HS-27A (cell line): ENCODE measurements at regions not wholly inside any gene's neighbourhood (a gene's known extent, or its start where the extent isn't known, plus 50 kb on each side); places are given as distances from the start of the nearest gene placed in this dataset.
"Not testable (repeated sequence)": the region's sequence is repeated elsewhere in the genome, so short reads cannot be mapped to it uniquely, and the experiment has no call there.

Experiments used
- DNase-seq: peaks from one replicate; pipeline ENCODE4 v3.0.0-alpha.2; 2012; ENCODE audit warnings: low read depth, missing footprints

DNA sequence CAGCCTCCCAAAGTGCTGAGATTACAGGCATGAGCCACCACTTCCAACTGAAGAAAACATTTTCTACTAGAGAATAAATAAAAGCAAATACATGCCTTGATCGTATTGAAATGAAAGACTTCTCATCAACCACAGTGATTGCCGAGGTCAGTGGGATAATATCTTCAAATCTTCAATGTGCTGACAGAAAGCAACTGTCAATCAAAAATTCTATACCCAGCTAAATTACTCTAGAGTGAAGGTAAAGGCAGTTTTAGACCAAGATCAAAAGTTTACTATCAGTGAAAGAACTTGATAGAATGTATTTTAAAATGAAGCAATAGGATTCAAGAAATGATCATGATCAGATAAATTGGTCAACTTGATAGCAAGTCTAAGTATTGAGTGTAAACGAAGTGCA, 130.6 kb downstream of the BRD1 start:
- DNase-seq, result no peak

DNA sequence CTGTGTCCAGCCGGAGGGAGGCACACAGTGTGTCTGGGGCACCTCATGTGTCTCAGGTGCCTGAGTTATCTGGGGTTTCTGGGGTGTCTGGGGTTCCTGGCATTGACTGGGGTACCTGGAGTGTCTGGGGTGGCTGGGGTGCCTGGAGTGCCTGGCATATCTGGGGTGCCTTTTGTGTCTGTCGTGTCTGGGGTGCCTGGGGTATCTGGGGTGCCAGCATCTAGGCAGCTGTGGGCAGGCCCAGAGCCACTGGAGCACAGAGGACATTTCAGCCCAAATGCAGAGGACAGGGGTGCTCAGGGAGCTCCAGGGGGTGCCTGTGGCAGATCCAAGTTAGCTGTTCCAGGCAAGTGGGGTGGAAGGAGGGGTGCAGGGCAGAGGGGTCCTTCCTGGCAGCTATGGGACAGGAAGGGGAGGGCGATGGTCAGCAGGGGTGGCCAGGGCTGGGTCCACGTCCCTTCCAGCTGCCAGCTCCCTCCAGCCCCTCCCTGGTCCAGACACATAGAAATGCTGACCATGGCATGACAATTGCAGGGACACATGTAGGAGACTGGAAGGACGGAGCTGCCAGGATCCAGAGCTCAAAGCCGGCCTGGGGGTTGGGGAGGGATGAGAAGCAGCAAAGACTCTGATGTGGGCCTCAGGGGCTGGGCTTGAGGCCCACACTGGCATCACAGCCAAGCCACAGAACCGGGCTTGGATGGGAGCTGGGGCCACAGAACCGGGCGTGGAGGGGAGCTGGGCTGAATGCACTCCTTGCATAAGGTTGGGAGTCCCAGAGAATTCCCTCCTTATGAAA, 133.0 kb downstream of the BRD1 start:
- DNase-seq, result no peak

DNA sequence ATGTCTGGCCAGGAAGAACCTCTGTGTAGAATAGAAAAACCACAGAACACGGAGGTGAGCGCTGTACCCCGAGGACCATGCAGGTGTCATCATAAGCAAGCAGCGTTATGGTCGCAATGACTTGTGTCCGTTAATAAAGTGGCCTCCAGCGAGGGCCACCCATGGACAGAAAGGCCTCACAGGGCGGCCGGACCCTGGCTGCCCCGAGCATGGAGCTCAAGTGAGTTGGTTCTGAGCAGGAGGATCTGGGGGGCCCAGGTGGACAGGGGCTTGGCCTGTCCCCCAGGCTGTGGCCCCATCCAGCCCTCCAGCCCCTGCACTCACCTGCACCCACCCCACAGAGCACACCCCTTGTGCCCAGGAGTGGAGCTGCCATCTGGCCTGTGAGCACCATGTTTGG, 133.8 kb downstream of the BRD1 start:
- DNase-seq, result no peak

DNA sequence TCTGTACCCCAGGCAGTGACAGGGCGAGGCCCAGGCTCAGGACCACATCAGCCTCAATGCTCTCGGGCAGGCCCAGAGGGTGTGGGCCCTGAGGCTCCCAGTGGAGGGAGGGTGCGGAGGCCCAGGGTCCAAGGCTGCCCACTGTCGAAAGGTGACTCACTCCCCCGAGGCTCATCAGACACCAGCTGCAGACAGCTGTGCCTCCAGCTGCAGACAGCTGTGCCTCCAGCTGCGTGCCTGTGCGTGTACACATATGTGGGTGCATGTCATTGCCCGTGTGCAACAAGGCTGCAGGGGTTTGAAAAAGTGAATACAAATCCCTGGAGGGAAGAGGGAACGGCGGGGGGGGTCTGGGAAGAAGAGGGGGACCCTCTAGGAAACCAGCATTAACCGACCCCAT, 134.3 kb downstream of the BRD1 start:
- DNase-seq, result no peak

DNA sequence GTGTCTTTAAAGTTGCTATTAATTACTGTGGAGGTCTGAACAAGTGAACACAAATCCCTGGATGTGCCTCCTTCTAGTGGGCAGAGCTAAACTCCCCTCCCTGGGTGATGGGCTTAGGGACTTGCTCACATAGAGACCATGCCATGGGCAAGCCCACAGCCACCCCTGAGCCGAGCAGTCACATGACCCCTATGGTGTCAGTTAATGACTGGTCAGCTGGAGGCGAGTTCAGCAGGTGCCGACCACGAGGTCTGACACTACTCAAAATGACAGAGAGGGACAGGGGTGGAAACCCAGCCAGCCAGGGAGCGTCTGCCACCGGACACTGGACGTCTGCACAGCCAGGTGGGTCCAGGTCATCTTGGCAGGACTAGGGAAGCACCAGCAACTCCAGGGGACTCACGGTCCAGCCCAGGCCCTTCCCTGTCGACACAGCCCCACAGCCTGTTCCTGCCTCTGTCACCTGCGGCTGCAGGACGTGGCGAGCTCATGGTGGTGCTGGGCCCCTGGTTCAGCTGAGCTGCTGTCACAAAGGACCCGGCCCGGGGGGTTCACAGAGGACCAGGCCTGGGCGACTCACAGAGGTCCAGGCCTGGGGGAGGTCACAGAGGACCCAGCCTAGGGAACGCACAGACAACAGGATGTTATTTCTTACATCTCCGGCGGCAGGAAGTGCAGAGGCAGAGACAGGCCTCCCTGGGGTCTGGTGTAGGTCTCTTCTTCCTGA, 135.0 kb downstream of the BRD1 start:
- no peak for DNase-seq

DNA sequence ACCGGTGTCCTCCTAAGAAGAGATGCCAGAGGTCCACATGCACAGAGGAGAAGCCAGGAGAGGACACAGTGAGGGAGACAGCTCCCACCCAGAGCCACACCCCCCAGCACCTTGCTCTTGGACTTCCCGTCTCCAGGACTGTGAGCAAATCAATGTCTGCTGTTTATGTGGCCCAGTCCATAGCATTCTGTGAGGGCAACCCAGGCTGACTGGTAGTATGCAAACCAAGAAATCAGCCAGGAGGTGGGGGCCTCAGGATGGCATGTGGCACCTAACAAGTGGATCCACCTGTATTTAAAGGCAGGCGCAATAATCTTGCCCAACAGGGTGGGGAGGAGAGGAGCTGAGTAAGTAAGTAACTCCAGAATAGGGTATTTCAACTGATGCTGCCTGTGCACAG, 136.4 kb downstream of the BRD1 start:
- no peak for DNase-seq

DNA sequence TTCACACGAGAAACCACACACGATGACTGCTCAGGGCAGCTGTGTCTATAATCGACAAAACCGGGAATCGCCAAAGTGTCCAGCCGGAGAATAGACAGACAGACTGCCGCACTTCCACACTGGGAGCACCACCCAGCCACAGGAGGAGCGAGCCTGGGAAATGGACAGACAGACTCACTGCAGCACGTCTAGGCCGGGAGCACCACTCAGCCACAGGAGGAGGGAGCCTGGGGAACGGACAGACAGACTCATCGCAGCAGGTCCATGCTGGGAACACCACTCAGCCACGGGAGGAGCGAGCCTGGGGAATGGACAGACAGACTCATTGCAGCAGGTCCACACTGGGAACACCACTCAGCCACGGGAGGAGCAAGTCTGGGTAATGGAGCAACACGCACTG, 137.2 kb downstream of the BRD1 start:
- DNase-seq, result no peak

DNA sequence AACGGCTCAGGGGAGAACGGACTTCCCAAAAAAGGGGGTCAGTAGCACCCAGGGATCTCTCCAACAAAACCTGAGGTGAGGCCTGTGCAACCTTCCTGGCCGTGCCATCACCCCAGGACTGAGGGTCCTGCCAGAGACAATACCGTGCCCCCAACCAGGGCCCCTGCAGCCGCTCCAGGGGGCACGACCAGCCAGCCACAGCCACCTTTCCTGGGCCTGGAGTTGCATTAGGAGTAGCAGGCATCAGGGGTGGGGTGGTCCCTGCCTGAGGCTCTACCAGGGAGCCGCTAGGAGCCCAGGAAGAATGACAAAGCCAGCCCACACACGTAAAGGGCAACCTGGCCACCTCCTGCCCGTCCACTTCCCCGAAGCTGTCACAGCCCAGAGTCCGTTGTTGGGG, 137.8 kb downstream of the BRD1 start:
- no peak for DNase-seq

DNA sequence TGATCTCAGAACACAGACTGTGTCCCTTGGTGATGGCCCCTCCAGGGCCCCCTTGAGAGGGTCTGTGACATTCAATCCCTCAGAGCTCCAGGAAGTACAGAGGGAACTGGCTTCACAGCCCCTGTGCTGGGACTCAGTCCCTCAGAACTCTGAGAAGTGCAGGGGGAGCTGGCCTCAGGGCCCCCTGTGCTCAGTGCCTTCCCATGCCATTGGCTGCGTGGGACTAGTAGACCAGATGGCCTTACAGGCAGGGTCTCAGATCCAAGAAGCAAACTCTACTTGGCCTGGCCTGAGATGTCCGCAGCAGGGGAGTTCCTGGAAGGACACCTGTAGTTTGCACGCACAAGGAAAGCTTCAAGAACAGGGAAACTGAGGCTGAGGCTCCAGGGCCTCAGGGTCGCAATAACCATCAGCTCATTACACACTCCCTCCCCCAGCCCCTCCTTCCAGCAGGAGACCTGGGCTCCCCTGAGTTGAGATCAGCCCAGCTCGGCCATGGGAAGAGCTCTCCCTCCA, 138.4 kb downstream of the BRD1 start:
- DNase-seq, result no peak

DNA sequence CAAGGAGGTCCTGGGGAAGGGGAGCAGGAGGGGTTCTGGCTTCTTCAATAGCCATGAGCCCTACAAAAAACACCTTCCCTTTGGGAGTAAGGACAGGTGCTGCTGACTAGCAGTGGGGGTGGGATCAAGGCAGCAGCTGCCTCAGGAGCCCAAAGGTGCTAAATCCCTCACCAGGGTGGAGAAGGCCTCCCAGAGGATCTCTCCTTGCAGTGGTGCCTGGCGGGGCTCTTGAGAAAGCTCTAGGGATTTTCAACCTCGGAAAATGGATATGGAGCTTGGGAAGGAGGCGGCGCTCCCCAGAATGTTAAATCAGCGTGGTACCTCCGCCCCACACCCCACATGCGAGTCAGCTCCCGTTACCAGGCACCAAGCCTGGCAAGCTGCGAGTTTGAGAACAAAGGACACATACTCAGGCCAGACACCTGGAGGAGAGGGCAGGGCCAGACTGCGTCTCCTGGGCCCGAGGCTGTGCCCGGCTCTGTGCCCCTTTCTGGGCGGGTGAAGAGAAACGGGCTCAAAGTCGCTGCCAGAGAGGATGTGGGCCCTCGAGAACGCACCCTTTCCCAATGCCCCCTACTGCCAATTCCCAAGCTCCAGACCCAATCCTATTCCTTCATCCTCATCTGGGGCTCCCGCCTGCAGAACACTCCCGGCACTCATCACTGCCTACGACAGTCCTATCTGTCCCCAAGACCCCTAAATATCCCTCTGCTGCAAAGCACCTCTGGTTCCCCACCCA, 139.0 kb downstream of the BRD1 start:
- no peak for DNase-seq

DNA sequence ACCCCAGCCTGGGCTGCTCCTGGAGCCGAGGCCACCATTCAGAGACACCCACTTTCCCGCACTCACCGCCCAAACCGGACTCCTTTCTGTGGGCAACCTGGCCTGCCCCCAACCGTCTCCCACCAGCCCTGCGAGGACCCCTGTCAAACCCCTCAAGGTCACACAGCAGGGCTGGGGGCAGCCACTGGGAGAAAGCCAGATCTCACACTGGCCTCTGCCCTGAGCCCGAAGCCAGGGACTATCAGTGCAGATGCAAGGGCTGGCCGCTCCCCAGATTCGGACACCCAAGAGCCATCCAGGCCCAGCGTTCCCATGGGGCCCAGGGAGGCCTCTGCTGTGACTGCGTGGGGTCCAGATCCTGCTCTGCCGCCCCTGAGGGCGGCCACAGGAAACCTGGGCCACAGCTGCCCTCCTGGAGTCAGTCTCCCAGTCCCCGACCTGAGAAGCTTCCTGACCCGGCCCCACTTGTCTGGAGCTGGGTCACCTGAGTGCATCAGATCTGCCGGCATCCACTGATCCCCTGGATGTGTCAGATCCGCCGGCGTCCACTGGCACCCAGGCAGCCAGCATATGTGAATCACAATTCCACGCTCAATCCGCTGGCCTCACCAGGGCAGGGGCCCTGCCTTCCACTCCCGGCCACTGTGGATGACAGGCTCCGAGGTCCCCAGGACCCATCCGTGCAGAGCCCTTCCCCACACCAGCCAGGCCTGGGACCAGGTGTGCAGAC, 139.7 kb downstream of the BRD1 start:
- no peak for DNase-seq

DNA sequence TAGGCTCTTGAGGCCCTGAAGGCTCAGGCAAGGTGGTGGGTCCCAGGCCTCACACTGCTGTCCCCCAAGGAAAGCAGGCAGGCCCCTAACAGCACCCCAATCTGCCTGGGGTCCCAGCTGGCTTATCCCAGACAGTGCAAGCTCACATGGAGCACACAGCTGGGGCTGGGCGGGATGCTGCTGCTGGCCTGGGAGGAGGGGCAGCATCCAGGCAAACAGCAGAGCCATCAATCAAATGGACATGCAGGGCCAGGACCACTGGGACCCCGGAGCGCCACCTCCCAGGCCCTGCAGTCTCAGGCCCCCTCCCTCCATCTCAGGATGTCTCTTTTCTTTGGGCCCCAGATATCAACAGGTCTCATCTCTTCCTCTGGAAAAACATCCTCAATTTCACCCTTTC, 140.3 kb downstream of the BRD1 start:
- DNase-seq, result no peak

DNA sequence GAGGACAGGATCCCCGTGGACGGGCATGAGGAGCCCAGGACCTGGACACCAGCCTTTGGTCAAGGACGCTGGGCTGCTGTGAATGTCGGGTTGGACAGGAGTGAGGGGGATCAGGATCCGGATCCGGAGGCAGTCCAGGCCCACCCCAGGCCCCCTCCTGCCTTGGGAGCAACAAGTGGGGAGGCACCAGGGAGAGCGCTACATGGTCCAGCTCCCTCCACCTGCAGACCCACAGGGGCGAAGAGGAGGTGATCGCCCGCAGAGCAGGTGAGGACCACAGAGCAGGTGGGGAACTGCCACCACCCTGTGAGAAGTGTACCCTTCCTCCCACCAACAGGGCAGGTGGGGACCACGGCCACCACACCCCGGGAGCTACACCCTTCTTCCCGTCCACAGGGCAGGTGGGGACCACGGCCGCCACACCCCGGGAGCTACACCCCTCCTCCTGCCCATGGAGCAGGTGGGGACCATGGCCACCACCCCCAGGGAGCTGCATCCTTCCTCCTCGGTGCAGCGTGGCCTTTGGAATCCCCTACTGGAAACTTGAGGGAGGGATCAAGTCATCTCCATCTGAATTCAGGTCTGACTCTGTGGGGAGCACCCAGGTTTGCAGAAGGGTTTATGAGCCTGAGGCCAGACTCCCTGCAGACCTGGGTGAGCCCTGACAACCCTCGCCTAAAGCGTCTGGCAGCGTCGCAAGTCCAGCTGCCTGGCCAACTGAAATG, 141.0 kb downstream of the BRD1 start:
- DNase-seq, result no peak

DNA sequence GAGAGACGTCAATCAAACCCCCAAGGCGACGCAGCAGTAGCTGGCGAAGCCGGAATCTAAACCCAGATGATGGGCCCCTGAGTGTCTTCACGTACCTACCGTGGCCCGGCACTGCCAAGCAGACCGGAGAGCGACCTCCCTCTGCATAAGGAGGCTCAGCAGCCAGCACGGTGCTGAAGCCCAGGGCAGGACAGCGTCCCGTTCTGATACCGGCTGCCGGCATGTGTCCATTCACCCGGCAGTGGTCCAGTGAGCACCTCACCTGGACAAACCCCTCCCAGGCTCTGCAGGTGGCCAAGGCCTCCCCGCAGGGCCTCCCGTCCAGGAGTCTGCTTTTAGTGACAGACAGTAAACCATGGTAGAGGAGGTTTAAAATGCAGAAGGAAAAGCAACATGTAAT, 142.0 kb downstream of the BRD1 start:
- no peak for DNase-seq

DNA sequence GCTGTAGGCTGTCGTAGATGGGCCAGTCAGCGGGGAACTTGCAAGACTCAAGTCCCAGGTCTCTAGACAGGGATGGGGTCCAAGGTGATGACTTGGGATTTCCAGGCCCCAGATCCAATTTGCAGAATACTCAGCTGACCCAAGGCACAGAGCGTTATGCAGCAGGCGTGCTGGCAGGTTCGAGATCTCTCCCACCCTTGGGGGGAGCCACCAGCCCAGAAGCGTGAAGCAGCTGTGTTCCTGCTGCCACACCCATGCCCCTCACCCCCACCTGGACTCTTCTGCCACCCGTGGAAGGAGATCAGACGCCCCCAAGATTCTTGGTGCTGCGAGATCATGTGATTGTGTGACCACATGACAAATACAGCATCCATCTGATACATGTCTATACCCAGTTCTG, 142.6 kb downstream of the BRD1 start:
- DNase-seq, result no peak

DNA sequence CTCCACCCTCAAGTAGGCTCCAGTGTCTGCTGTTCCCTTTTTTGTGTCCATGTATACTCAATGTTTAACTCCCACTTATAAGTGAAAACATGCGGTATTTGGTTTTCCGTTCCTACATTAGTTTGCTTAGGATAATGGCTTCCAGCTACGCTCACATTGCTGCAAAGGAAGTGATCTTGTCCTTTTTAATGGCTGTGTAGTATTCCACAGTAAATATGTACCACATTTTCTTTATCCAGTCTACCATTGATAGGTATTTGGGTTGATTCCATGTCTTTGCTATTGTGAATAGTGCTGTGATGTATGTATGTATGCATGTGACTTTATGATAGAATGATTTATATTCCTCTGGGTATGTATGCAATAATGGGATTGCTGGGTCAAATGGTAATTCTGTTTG, 144.6 kb downstream of the BRD1 start:
- no peak for DNase-seq

DNA sequence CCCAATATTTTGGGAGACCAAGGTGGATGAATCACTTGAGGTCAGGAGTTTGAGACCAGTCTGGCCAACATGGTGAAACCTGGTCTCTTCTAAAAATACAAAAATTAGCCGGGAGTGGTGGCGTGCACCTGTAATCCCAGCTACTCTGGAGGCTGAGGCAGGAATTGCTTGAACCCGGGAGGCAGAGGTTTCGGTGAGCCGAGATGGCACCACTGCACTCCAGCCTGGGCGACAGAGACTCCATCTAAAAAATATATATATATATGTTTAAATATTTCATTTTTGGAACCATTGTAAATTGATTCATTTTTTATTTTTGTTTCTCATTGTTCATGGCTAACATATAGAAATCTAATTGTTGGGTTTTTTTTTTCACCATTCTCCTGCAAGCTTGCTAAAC, 146.9 kb downstream of the BRD1 start:
- not testable (repeated sequence) for DNase-seq

DNA sequence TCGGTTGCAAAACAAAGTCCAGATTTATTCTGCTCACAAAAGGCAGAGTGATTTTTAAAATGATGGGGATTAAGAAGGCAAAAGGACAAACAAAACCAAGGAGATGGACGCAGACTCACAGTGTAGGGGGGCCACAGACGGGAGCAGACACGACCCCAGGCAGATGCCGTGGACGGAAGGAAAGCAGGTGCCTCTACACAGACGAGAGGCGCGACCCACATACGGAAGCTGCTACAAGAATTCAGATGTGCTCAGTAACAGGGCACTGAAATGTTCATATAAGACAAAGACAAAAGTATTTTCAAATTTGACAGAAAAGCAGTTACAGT, 148.9 kb downstream of the BRD1 start:
- no peak for DNase-seq

DNA sequence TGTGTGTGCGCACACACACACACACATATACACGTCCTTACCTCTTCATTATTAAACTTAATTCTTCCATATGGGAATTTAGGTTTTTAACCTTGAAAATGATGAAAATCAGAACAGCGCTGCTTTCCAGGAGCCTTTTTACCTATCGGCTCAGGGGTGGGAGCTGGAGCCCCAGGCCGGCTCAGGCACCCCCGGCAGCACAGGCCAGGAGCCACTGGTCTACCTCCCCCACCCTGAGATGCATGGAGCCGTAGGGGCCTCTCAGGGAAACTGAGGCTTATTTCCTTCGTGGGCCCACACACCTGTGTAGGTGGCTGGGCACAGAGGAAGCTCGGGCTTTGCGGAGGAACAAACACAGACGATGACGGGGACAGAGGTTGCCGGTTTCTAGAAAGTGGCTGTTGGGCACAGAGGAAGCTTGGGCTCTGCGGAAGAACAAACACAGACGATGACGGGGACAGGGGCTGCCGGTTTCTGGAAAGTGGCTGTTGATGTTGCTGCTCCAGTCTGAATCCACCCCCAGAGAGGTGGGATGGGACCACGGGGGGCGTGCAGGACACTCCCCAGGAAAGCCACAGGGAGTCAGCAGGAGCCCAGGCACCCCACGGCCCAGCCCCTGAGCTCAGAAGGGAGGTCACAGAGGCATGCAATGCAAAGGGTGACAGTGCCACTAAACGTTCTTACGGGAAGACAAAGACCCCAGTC, 149.4 kb downstream of the BRD1 start:
- DNase-seq, result no peak

DNA sequence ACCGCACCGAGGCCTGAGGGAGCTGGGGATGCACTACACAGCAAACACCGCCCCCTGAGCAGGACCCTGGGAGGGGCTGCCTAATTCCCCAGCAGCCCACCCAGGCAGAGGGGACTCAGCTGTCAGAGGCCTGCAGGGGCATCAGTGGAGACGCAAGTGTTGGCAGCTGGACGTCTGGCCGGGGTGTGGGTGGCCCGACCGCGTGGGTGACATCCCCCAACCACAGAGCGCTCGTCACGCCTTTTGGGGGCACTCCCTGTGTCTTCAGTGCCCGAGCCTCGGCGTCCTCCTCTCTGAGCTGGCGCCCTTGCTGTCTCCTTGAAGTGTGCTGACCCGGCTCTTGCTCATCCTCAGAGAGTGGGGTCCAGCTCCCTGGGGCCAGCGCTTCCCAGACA, 150.2 kb downstream of the BRD1 start:
- no peak for DNase-seq
